Type B pancreatic cell (in vitro differentiated cells): ENCODE measurements at regions not wholly inside any gene's neighbourhood (a gene's known extent, or its start where the extent isn't known, plus 50 kb on each side); places are given as distances from the start of the nearest gene placed in this dataset.

Source experiments
- DNase-seq: peaks from one replicate; pipeline ENCODE4 v3.0.0; 2021; ENCODE audit warnings: mixed read lengths; ENCODE audit not compliant: unreplicated experiment; ENCODE audit errors: extremely low spot score
- H3K27ac Mint-ChIP-seq: 2 replicates; pipeline ENCODE4 v1.8.0; 2021; ENCODE audit warnings: mild to moderate bottlenecking, mixed read lengths
- H3K27me3 Mint-ChIP-seq: 2 replicates; pipeline ENCODE4 v1.8.0; 2021; ENCODE audit warnings: mixed read lengths
- H3K36me3 Mint-ChIP-seq: 2 replicates; pipeline ENCODE4 v1.8.0; 2021; ENCODE audit warnings: mixed read lengths
- H3K4me1 Mint-ChIP-seq: one replicate; pipeline ENCODE4 v1.8.0; 2021; ENCODE audit warnings: mixed read lengths; ENCODE audit not compliant: unreplicated experiment
- H3K4me3 Mint-ChIP-seq: 2 replicates; pipeline ENCODE4 v1.8.0; 2021; ENCODE audit warnings: mild to moderate bottlenecking, mixed read lengths
- H3K9me3 Mint-ChIP-seq: 2 replicates; pipeline ENCODE4 v1.8.0; 2021; ENCODE audit warnings: mixed read lengths
- TF ChIP-seq, protein P1 (sequence below): fragments of 200-600 bp; sonication (generic); conservative IDR thresholded peaks from 2 replicates; pipeline ENCODE4 v1.5.0; 2021; ENCODE audit warnings: antibody characterized with exemption, mild to moderate bottlenecking

DNA sequence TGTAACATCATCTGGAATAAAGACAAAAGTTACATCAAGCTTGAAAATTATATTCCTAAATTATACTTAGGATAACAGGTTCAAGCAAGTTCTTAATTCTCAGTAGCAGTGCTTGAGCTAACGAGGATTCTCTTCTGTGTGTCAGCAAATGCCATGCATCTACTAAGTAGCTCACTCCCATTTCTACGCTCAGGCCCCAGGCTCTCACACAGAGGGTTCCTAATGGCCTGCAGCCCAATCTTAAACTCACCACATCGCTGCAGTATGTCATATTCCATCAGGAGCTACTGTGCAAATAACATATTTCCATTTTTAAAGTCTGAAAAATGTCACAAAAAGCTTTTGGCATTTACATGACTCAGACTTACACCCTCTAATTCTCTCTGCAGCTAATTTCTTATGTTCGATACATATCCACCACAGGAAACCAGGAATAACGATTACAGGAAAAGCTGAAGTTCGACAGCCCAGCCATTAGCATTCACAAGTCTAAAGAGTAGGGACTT lies 474.8 kb downstream of the EFNA5 start:
- TF ChIP-seq, protein P1, sequence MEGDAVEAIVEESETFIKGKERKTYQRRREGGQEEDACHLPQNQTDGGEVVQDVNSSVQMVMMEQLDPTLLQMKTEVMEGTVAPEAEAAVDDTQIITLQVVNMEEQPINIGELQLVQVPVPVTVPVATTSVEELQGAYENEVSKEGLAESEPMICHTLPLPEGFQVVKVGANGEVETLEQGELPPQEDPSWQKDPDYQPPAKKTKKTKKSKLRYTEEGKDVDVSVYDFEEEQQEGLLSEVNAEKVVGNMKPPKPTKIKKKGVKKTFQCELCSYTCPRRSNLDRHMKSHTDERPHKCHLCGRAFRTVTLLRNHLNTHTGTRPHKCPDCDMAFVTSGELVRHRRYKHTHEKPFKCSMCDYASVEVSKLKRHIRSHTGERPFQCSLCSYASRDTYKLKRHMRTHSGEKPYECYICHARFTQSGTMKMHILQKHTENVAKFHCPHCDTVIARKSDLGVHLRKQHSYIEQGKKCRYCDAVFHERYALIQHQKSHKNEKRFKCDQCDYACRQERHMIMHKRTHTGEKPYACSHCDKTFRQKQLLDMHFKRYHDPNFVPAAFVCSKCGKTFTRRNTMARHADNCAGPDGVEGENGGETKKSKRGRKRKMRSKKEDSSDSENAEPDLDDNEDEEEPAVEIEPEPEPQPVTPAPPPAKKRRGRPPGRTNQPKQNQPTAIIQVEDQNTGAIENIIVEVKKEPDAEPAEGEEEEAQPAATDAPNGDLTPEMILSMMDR = no peak
- Mint-ChIP-seq H3K27ac (no peak overlapping the region), H3K27me3 (peaks cover 3% of the 10 kb centered on the region), H3K36me3 (peaks cover 3% of the 10 kb centered on the region), H3K4me1 (peaks cover 4% of the 10 kb centered on the region), H3K9me3 (peaks cover 10% of the 10 kb centered on the region), H3K4me3 (no peak overlapping the region)
- DNase-seq = no peak

- TF ChIP-seq, protein P1 = no peak
- no peak overlapping the region for H3K27ac Mint-ChIP-seq
- no peaks in the 10 kb centered on the region for H3K27me3 Mint-ChIP-seq
- no peaks in the 10 kb centered on the region for H3K36me3 Mint-ChIP-seq
- no peak overlapping the region for H3K4me3 Mint-ChIP-seq
- no peaks in the 10 kb centered on the region for H3K4me1 Mint-ChIP-seq
- no peak for DNase-seq
- H3K9me3 Mint-ChIP-seq = peaks cover 6% of the 10 kb centered on the region
These were observed 485.9 kb downstream of the EFNA5 start for GRCh38 chr5:107184871-107185270.

DNA sequence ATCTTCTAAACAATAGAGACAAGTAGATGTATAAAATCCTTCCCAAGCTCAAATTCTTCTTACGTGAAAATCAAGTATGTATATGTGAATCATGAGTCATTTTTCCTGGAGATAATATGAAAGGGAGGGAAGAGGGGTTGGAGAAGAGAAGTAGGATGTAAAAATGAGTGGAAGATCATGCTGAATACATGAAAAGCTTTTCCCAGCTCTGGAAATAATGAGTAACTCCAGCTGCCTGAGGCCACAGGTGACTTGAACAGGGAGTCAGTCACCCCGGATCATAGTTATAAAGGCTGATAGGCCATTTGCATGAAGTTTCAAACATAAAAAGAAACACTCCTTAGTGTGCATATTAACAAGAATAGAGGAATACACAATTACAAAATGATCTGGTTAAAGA lies 486.7 kb downstream of the EFNA5 start:
- H3K27ac Mint-ChIP-seq = no peak overlapping the region
- no peaks in the 10 kb centered on the region for H3K4me1 Mint-ChIP-seq
- H3K4me3 Mint-ChIP-seq = no peak overlapping the region

DNA sequence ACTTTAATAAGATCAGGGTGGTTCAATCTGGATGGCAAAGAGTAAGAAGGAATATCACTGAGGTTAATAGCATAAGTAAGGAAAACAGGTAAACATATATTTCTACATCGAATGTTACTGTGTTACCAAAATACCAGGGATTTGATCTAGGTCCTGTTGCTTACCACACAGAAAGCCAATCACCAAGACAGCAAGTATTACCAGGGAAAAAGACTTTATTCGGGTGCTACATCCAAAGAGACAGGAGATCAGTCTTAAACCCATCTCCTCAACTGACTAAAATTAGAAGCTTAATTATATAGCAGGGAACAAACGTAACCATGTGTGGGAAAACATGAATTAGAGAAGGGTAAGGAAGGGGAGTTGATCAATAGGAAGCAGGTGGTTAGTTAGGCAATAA lies 500.1 kb downstream of the EFNA5 start:
- no peak overlapping the region for H3K4me3 Mint-ChIP-seq
- TF ChIP-seq, protein P1 = no peak

More for the DNA sequence above, 486.7 kb downstream of the EFNA5 start:
- no peak for DNase-seq
- H3K9me3 Mint-ChIP-seq = peaks cover 6% of the 10 kb centered on the region
- TF ChIP-seq, protein P1 = no peak
- no peaks in the 10 kb centered on the region for H3K27me3 Mint-ChIP-seq
- no peaks in the 10 kb centered on the region for H3K36me3 Mint-ChIP-seq

DNA sequence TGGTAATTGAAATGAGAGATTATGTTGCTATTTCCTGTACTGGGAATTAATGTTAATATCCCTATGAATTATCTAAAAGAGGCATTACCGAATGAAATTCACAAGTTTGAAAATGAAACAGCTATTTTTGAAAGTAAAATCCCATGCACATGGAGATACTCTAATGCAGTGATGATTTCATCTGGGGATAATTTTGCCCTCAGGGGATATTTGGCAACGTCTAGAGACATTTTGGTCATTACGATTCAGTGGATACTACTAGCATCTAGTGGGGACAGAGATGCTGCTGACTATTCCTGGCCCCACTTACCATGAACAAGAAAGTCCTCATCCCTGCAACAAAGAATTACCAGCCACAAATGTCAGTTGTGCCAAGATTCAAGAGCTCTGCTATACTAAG lies 500.9 kb downstream of the EFNA5 start:
- TF ChIP-seq, protein P1 = no peak
- Mint-ChIP-seq H3K36me3 (peaks cover 5% of the 10 kb centered on the region), H3K4me1 (no peaks in the 10 kb centered on the region), H3K4me3 (no peak overlapping the region), H3K27ac (no peak overlapping the region), H3K9me3 (peaks cover 7% of the 10 kb centered on the region), H3K27me3 (no peaks in the 10 kb centered on the region)
- DNase-seq = no peak

More for the DNA sequence above, 500.1 kb downstream of the EFNA5 start:
- Mint-ChIP-seq H3K4me1 (no peaks in the 10 kb centered on the region), H3K36me3 (peaks cover 5% of the 10 kb centered on the region), H3K27me3 (no peaks in the 10 kb centered on the region), H3K9me3 (peaks cover 7% of the 10 kb centered on the region), H3K27ac (no peak overlapping the region)
- DNase-seq = no peak
